H1 (cell line): ENCODE measurements at regions not wholly inside any gene's neighbourhood (a gene's known extent, or its start where the extent isn't known, plus 50 kb on each side); places are given as distances from the start of the nearest gene placed in this dataset.

ENCODE experiments used
- CTCF ChIA-PET: fragments of 300-600 bp; sonication (Branson Sonifier 250); formaldehyde crosslinking; loops from one replicate; lab custom pipeline; 2021; ENCODE audit not compliant: partially characterized antibody; lab: Charles Lee
- POLR2A ChIA-PET: fragments of 300-600 bp; sonication (Branson Sonifier 250); formaldehyde crosslinking; loops from one replicate; lab custom pipeline; 2021; ENCODE audit warnings: inconsistent platforms; ENCODE audit not compliant: partially characterized antibody; lab: Charles Lee
- DNase-seq, 2 experiments: peaks; one replicate each; pipeline versions ENCODE4 v3.0.0 to v3.0.0-alpha.2; 2010 to 2022; ENCODE audit warnings: low spot score in 2 of 2, low read depth in 1 of 2, mixed read lengths in 1 of 2
- FAIRE-seq: peaks from 2 replicates; lab custom pipeline; 2011; peaks lifted over from hg19 to GRCh38; lab: Jason Lieb, UNC
- H2AFZ ChIP-seq: 2 replicates; pipeline ENCODE4 v1.8.1; 2012; ENCODE audit warnings: low read length, inconsistent platforms
- H2AK5ac ChIP-seq: 2 replicates; pipeline ENCODE4 v1.6.1; 2013; ENCODE audit warnings: low read depth, low read length
- H2BK120ac ChIP-seq: replicated peaks from 2 replicates; pipeline ENCODE3; 2013; ENCODE audit warnings: low read depth, low read length, inconsistent platforms
- H2BK12ac ChIP-seq: 2 replicates; pipeline ENCODE4 v1.6.1; 2013; ENCODE audit warnings: low read depth, low read length
- H2BK15ac ChIP-seq: 2 replicates; pipeline ENCODE4 v1.6.1; 2013; ENCODE audit warnings: low read length
- H2BK20ac ChIP-seq: 2 replicates; pipeline ENCODE4 v1.6.1; 2013; ENCODE audit warnings: low read length
- H2BK5ac ChIP-seq: 2 replicates; pipeline ENCODE4 v1.6.1; 2013; ENCODE audit warnings: low read depth, low read length
- H3K14ac ChIP-seq: 2 replicates; pipeline ENCODE4 v1.6.1; 2013; ENCODE audit warnings: inconsistent platforms; ENCODE audit not compliant: insufficient read length
- H3K18ac ChIP-seq: 2 replicates; pipeline ENCODE4 v1.6.1; 2013; ENCODE audit warnings: low read length; ENCODE audit errors: extremely low read depth
- H3K23ac ChIP-seq: 2 replicates; pipeline ENCODE4 v1.6.1; 2013; ENCODE audit warnings: inconsistent platforms; ENCODE audit not compliant: insufficient read length
- H3K23me2 ChIP-seq: 2 replicates; pipeline ENCODE4 v1.6.1; 2013; ENCODE audit warnings: low read depth, low read length
- H3K27ac ChIP-seq: 2 replicates; pipeline ENCODE4 v1.6.1; 2011; ENCODE audit warnings: low read depth, low read length, inconsistent platforms
- H3K27me3 ChIP-seq, 4 experiments: replicated peaks in 1 of 4; 1 replicate in 1 of 4; 2 replicates in 3 of 4; pipeline versions ENCODE4 v1.6.1 to v1.8.1; 2011 to 2013; ENCODE audit warnings: low read length in 3 of 4, mild to moderate bottlenecking in 3 of 4, inconsistent platforms in 2 of 4, mixed read lengths in 2 of 4, moderate library complexity in 1 of 4; ENCODE audit not compliant: control insufficient read depth in 3 of 4, insufficient read depth in 3 of 4; ENCODE audit errors: extremely low read depth in 1 of 4
- H3K36me3 ChIP-seq, 4 experiments: 2 replicates each; pipeline versions ENCODE4 v1.6.1 to v1.8.1; 2011 to 2013; ENCODE audit warnings: mild to moderate bottlenecking in 4 of 4, low read length in 3 of 4, moderate library complexity in 2 of 4, control low read depth in 1 of 4, inconsistent platforms in 1 of 4; ENCODE audit not compliant: insufficient read depth in 4 of 4, control insufficient read depth in 2 of 4
- H3K4ac ChIP-seq: replicated peaks from 2 replicates; pipeline ENCODE3; 2013; ENCODE audit warnings: low read length, low read depth, mixed read lengths, inconsistent platforms; ENCODE audit not compliant: insufficient read length
- H3K4me1 ChIP-seq, 4 experiments: replicated peaks in 1 of 4; 1 replicate in 1 of 4; 2 replicates in 3 of 4; pipeline versions ENCODE4 v1.6.1 to v1.8.1; 2011 to 2013; ENCODE audit warnings: low read length in 3 of 4, inconsistent platforms in 2 of 4, mixed read lengths in 1 of 4; ENCODE audit not compliant: insufficient read depth in 4 of 4, control insufficient read depth in 3 of 4
- H3K4me2 ChIP-seq, 2 experiments: 2 replicates each; pipeline versions ENCODE4 v1.6.1 to v1.8.1; 2011 to 2013; ENCODE audit warnings: low read depth in 2 of 2, low read length in 2 of 2, control low read depth in 1 of 2, inconsistent platforms in 1 of 2, mild to moderate bottlenecking in 1 of 2; ENCODE audit not compliant: insufficient read depth in 1 of 2
- H3K4me3 ChIP-seq, 4 experiments: fragments of 200-600, 300-600 bp in 1 of 4; sonication (generic), shearing (Covaris generic), sonication (Bioruptor Twin) in 1 of 4; 2 replicates each; pipeline versions ENCODE4 v1.5.1 to v1.8.1; 2011 to 2016; ENCODE audit warnings: low read length in 4 of 4, low read depth in 3 of 4, control low read depth in 2 of 4, inconsistent platforms in 2 of 4, mild to moderate bottlenecking in 2 of 4, mixed read lengths in 1 of 4, moderate library complexity in 1 of 4; ENCODE audit not compliant: insufficient read depth in 2 of 4; ENCODE audit errors: extremely low read depth in 1 of 4
- H3K56ac ChIP-seq: replicated peaks from 2 replicates; pipeline ENCODE3; 2013; ENCODE audit warnings: low read depth, mild to moderate bottlenecking, mixed read lengths, low read length, inconsistent platforms; ENCODE audit not compliant: insufficient read length
- H3K79me1 ChIP-seq: 2 replicates; pipeline ENCODE4 v1.6.1; 2013; ENCODE audit warnings: low read depth, low read length, control low read depth
- H3K79me2 ChIP-seq, 2 experiments: 2 replicates each; pipeline versions ENCODE4 v1.6.1 to v1.8.1; 2012 to 2013; ENCODE audit warnings: low read length in 2 of 2, mild to moderate bottlenecking in 2 of 2, inconsistent platforms in 1 of 2; ENCODE audit not compliant: insufficient read depth in 2 of 2, control insufficient read depth in 1 of 2
- H3K9ac ChIP-seq, 4 experiments: replicated peaks in 1 of 4; 1 replicate in 1 of 4; 2 replicates in 3 of 4; pipeline versions ENCODE4 v1.6.1 to v1.8.1; 2011 to 2013; ENCODE audit warnings: low read depth in 3 of 4, low read length in 3 of 4, control low read depth in 2 of 4, mild to moderate bottlenecking in 2 of 4, moderate library complexity in 2 of 4, inconsistent platforms in 1 of 4; ENCODE audit errors: extremely low read depth in 1 of 4
- H3K9me3 ChIP-seq, 2 experiments: 2 replicates each; pipeline versions ENCODE4 v1.6.1 to v1.8.1; 2012 to 2013; ENCODE audit warnings: mild to moderate bottlenecking in 2 of 2, moderate library complexity in 2 of 2, control low read depth in 1 of 2, inconsistent platforms in 1 of 2, low read depth in 1 of 2, low read length in 1 of 2, mixed read lengths in 1 of 2; ENCODE audit not compliant: insufficient read depth in 2 of 2
- H4K20me1 ChIP-seq, 2 experiments: replicated peaks in 1 of 2; 2 replicates each; pipeline versions ENCODE3 to v1.8.1; 2011 to 2013; ENCODE audit warnings: inconsistent platforms in 2 of 2, low read length in 2 of 2, mild to moderate bottlenecking in 1 of 2; ENCODE audit not compliant: insufficient read depth in 2 of 2, control insufficient read depth in 1 of 2
- H4K5ac ChIP-seq: 2 replicates; pipeline ENCODE4 v1.6.1; 2013; ENCODE audit warnings: low read length, low read depth, mixed read lengths, inconsistent platforms; ENCODE audit not compliant: insufficient read length
- H4K8ac ChIP-seq: 2 replicates; pipeline ENCODE4 v1.8.0; 2013; ENCODE audit warnings: mild to moderate bottlenecking, moderate library complexity, low read length, inconsistent platforms; ENCODE audit not compliant: insufficient read depth; ENCODE audit errors: extremely low read depth
- H4K91ac ChIP-seq: replicated peaks from 2 replicates; pipeline ENCODE3; 2013; ENCODE audit warnings: low read length, mixed read lengths, inconsistent platforms; ENCODE audit not compliant: insufficient read length
- BCL11A ChIP-seq, 2 experiments: IDR thresholded peaks; one replicate each; pipeline ENCODE4 v1.6.1; 2011; ENCODE audit warnings: low read depth in 2 of 2, low read length in 2 of 2, mild to moderate bottlenecking in 2 of 2
- CBX8 ChIP-seq: fragments of 300-800, 300-1000 bp; sonication (generic); IDR thresholded peaks from 2 replicates; pipeline ENCODE4 v1.7.1; 2016; ENCODE audit warnings: low read depth, low read length, borderline replicate concordance
- EGR1 ChIP-seq: IDR thresholded peaks from 2 replicates; pipeline ENCODE4 v1.6.1; 2011; ENCODE audit warnings: low read depth, low read length, borderline replicate concordance
- JUND ChIP-seq: IDR thresholded peaks from 2 replicates; pipeline ENCODE4 v1.6.1; 2011; ENCODE audit warnings: mild to moderate bottlenecking, improper control_type of control experiment, low read length
- KDM1A ChIP-seq: fragments of 200-600, 300-600 bp; sonication (generic); IDR thresholded peaks from 2 replicates; pipeline ENCODE4 v1.7.1; 2016; ENCODE audit warnings: mild to moderate bottlenecking, low read length, borderline replicate concordance
- KDM5A ChIP-seq: fragments of 200-600 bp; IDR thresholded peaks from 2 replicates; pipeline ENCODE4 v1.7.1; 2012; ENCODE audit warnings: mild to moderate bottlenecking, low read length, inconsistent platforms, mixed read lengths
- POLR2A ChIP-seq, 2 experiments: IDR thresholded peaks; 1 replicate in 1 of 2; 2 replicates in 1 of 2; pipeline ENCODE4 v1.6.1; 2011; ENCODE audit warnings: low read depth in 2 of 2, low read length in 2 of 2, mild to moderate bottlenecking in 2 of 2; ENCODE audit errors: control extremely low read depth in 1 of 2
- POLR2AphosphoS5 ChIP-seq: IDR thresholded peaks from 2 replicates; pipeline ENCODE4 v1.6.1; 2011; ENCODE audit warnings: low read depth, low read length
- RAD21 ChIP-seq, 2 experiments: IDR thresholded peaks in 1 of 2; conservative IDR thresholded peaks in 1 of 2; 2 replicates each; pipeline ENCODE4 v1.6.1; 2011; ENCODE audit warnings: low read depth in 2 of 2, low read length in 2 of 2, improper control_type of control experiment in 1 of 2, inconsistent platforms in 1 of 2, mild to moderate bottlenecking in 1 of 2, moderate library complexity in 1 of 2
- SP4 ChIP-seq: IDR thresholded peaks from 2 replicates; pipeline ENCODE4 v1.6.1; 2012; ENCODE audit warnings: low read length, inconsistent platforms
- WGBS, 2 experiments: shearing (Covaris generic) in 1 of 2; methylation state at CpG; one replicate each; pipeline versions ENCODE4 v1.1.6 to v1.1.7; 2013 to 2015; ENCODE audit warnings: low lambda C conversion rate in 2 of 2, mixed read lengths in 2 of 2, inconsistent platforms in 1 of 2, low coverage in 1 of 2, missing lambda C conversion rate in 1 of 2; ENCODE audit not compliant: insufficient replicate concordance in 2 of 2, insufficient coverage in 1 of 2, insufficient read length in 1 of 2; ENCODE audit errors: extremely low coverage in 1 of 2, missing lambda C conversion rate in 1 of 2; 5-methylcytosine and 5-hydroxymethylcytosine counted together
- TF ChIP-seq, protein P1 (sequence below): IDR thresholded peaks from 2 replicates; pipeline ENCODE4 v1.6.1; 2011; ENCODE audit warnings: low read depth, mild to moderate bottlenecking, low read length; ENCODE audit not compliant: insufficient read depth

DNA sequence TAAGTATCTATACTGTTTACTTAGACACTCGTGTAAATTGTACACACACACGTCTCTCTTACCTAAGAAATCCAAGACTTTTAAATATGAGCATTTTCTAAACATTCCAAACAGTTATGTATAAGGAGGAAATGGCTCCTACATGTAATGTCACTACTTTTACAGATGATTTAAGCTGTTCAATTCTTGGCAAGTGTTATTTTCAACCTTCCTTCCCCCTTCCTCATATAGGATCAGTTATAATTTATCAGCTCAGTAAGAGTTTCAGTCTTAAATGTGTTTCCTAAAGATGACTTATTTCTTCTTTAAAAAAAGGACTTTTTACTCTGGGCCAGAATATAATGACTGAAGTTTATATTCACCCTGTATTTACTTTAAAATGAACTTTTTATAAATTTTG is 601.1 kb downstream of the ANKRD50 start:
- no peak overlapping the region for H2BK12ac ChIP-seq
- no peaks in the 10 kb centered on the region for H3K27me3 ChIP-seq
- H3K79me2 ChIP-seq: no peaks in the 10 kb centered on the region
- H4K8ac ChIP-seq: no peak overlapping the region
- no peaks in the 10 kb centered on the region for H3K4me1 ChIP-seq
- H3K79me1 ChIP-seq: no peaks in the 10 kb centered on the region
- no peak overlapping the region for H3K9ac ChIP-seq
- FAIRE-seq (no peak), DNase-seq (no peak)
- H3K4ac ChIP-seq: no peak overlapping the region
- no peak overlapping the region for H3K23ac ChIP-seq
- no peaks in the 10 kb centered on the region for H4K20me1 ChIP-seq
- ChIA-PET CTCF (interaction anchor here (1.0 to 5.5 kb wide), 3 partner anchors 10 to 451 kb away, joined by 3 to 25 read pairs (median 4); no protein-coding TSS in a partner anchor), POLR2A (no interaction called here)
- no peak overlapping the region for H2BK15ac ChIP-seq
- H2AK5ac ChIP-seq: no peak overlapping the region
- H2BK120ac ChIP-seq: no peak overlapping the region
- no peak overlapping the region for H3K4me2 ChIP-seq
- no peak overlapping the region for H3K18ac ChIP-seq
- no peak overlapping the region for H4K91ac ChIP-seq
- no peak overlapping the region for H2BK5ac ChIP-seq
- H3K9me3 ChIP-seq: no peaks in the 10 kb centered on the region
- no peak for TF ChIP-seq JUND
- TF ChIP-seq RAD21 (IDR thresholded peaks at IDR 0.05 in 1 of 2, conservative IDR thresholded peaks at IDR 0.05 in 1 of 2; ENCODE audit: low read depth in 2 of 2, low read length in 2 of 2): no peak
- no peak for TF ChIP-seq SP4
- TF ChIP-seq CBX8: no peak
- TF ChIP-seq POLR2A (IDR thresholded peaks at IDR 0.05; ENCODE audit: control extremely low read depth in 1 of 2, low read depth in 2 of 2, low read length in 2 of 2): no peak
- TF ChIP-seq BCL11A (IDR thresholded peaks at IDR 0.05; ENCODE audit: low read depth in 2 of 2, low read length in 2 of 2): no peak
- TF ChIP-seq, protein P1, sequence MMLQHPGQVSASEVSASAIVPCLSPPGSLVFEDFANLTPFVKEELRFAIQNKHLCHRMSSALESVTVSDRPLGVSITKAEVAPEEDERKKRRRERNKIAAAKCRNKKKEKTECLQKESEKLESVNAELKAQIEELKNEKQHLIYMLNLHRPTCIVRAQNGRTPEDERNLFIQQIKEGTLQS: no peak
- TF ChIP-seq POLR2AphosphoS5: no peak
- TF ChIP-seq EGR1: no peak
- TF ChIP-seq KDM5A: no peak
- no peak for TF ChIP-seq KDM1A
- no peak overlapping the region for H3K56ac ChIP-seq
- no peaks in the 10 kb centered on the region for H3K36me3 ChIP-seq
- H3K23me2 ChIP-seq: no peaks in the 10 kb centered on the region
- H3K27ac ChIP-seq: no peak overlapping the region
- no peak overlapping the region for H2AFZ ChIP-seq
- H2BK20ac ChIP-seq: no peak overlapping the region
- H3K4me3 ChIP-seq: no peak overlapping the region
- WGBS, 2 experiments: 90% methylated on average over 2 of the region's 2 CpGs; no CpG with 5 or more reads in 1 of the 2 experiments
- no peak overlapping the region for H3K14ac ChIP-seq
- H4K5ac ChIP-seq: no peak overlapping the region
